ENCODE measurements at regions not wholly inside any gene's neighbourhood (a gene's known extent, or its start where the extent isn't known, plus 50 kb on each side); places are given as distances from the start of the nearest gene placed in this dataset.

DNA sequence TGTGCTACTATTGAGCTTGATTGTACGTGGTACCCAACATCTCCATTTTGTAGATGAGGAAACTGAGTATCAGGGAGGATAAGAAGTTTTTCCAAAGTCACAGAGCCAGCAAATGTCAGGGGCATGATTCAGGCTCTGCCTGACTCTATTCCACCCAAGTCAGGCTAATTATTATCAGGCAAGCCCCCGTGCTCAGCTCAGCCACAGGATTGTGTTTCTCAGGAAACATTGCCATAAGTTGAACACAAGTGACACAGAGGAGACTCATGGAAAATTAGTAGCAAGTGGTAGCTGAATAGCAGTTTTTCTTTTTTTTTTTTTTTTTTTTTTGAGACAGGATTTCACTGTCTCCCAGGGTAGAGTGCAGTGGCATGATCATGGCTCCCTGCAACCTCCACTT, 260.5 kb downstream of the C1D start:
- Mint-ChIP-seq H3K4me1 (no peaks in the 10 kb centered on the region), H3K36me3 (no peaks in the 10 kb centered on the region), H3K9me3 (peaks cover 4% of the 10 kb centered on the region), H3K27me3 (peaks cover 2% of the 10 kb centered on the region), H3K4me3 (no peak overlapping the region), H3K27ac (no peak overlapping the region)
- DNase-seq (ENCODE audit: low spot score in 2 of 2) (no peak), ATAC-seq (ENCODE audit: low read depth) (no peak)

- H3K36me3 Mint-ChIP-seq: peaks cover 3% of the 10 kb centered on the region
- peaks cover 7% of the 10 kb centered on the region for H3K9me3 Mint-ChIP-seq
- no peak for DNase-seq (ENCODE audit: low spot score in 2 of 2)
- H3K4me3 Mint-ChIP-seq: no peak overlapping the region
- no peaks in the 10 kb centered on the region for H3K4me1 Mint-ChIP-seq
- H3K27me3 Mint-ChIP-seq: peaks cover 4% of the 10 kb centered on the region
- no peak overlapping the region for H3K27ac Mint-ChIP-seq
- ATAC-seq (ENCODE audit: low read depth): no peak
These were observed 260.0 kb downstream of the C1D start for GRCh38 chr2:67802824-67803223.

GRCh38 chr2:67806816-67807215, 256.0 kb downstream of the C1D start:
- no peaks in the 10 kb centered on the region for H3K4me1 Mint-ChIP-seq
- peaks cover 12% of the 10 kb centered on the region for H3K27me3 Mint-ChIP-seq
- H3K9me3 Mint-ChIP-seq: peaks cover 14% of the 10 kb centered on the region
- ATAC-seq (ENCODE audit: low read depth) (no peak), DNase-seq (ENCODE audit: low spot score in 2 of 2) (no peak)
- peaks cover 5% of the 10 kb centered on the region for H3K36me3 Mint-ChIP-seq
- H3K4me3 Mint-ChIP-seq: no peak overlapping the region
- H3K27ac Mint-ChIP-seq: no peak overlapping the region

- no peak for ATAC-seq (ENCODE audit: low read depth)
- no peak overlapping the region for H3K4me3 Mint-ChIP-seq
These were observed 254.7 kb downstream of the C1D start for GRCh38 chr2:67808112-67808511.

DNA sequence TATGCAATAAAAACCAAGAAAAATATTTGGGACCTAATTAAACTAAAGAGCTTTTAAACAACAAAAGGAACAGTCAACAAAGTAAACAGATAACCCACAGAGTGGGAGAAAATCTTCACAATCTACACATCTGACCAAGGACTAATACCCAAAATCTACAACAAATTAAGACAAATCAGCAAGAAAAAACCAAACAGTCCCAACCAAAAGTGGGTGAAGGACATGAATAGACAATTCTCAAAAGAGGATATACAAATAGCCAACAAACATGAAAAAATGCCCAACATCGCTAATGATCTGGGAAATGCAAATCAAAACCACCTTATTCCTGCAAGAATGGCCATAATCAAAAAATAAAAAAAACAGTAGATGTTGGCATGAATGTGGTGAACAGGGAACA, 250.1 kb downstream of the C1D start:
- no peak overlapping the region for H3K4me3 Mint-ChIP-seq
- ATAC-seq (ENCODE audit: low read depth) (no peak), DNase-seq (ENCODE audit: low spot score in 2 of 2) (no peak)
- H3K27ac Mint-ChIP-seq: no peak overlapping the region
- peaks cover 13% of the 10 kb centered on the region for H3K9me3 Mint-ChIP-seq
- H3K27me3 Mint-ChIP-seq: peaks cover 10% of the 10 kb centered on the region
- H3K4me1 Mint-ChIP-seq: no peaks in the 10 kb centered on the region
- peaks cover 3% of the 10 kb centered on the region for H3K36me3 Mint-ChIP-seq

More at GRCh38 chr2:67808112-67808511, 254.7 kb downstream of the C1D start:
- H3K27ac Mint-ChIP-seq: no peak overlapping the region
- H3K36me3 Mint-ChIP-seq: peaks cover 5% of the 10 kb centered on the region
- no peak for DNase-seq (ENCODE audit: low spot score in 2 of 2)
- H3K9me3 Mint-ChIP-seq: peaks cover 16% of the 10 kb centered on the region
- peaks cover 12% of the 10 kb centered on the region for H3K27me3 Mint-ChIP-seq
- no peaks in the 10 kb centered on the region for H3K4me1 Mint-ChIP-seq

- DNase-seq (ENCODE audit: low spot score in 2 of 2): no peak
- H3K4me3 Mint-ChIP-seq: no peak overlapping the region
These were observed 239.1 kb downstream of the C1D start for GRCh38 chr2:67823726-67824125.

GRCh38 chr2:67824186-67824585, 238.6 kb downstream of the C1D start:
- DNase-seq (ENCODE audit: low spot score in 2 of 2) (no peak), ATAC-seq (ENCODE audit: low read depth) (no peak)
- Mint-ChIP-seq H3K9me3 (no peaks in the 10 kb centered on the region), H3K4me1 (peaks cover 16% of the 10 kb centered on the region), H3K36me3 (no peaks in the 10 kb centered on the region), H3K27ac (no peak overlapping the region), H3K4me3 (no peak overlapping the region), H3K27me3 (no peaks in the 10 kb centered on the region)

More at GRCh38 chr2:67823726-67824125, 239.1 kb downstream of the C1D start:
- Mint-ChIP-seq H3K9me3 (no peaks in the 10 kb centered on the region), H3K27ac (no peak overlapping the region), H3K36me3 (no peaks in the 10 kb centered on the region), H3K4me1 (peaks cover 16% of the 10 kb centered on the region), H3K27me3 (no peaks in the 10 kb centered on the region)
- ATAC-seq (ENCODE audit: low read depth): no peak

DNA sequence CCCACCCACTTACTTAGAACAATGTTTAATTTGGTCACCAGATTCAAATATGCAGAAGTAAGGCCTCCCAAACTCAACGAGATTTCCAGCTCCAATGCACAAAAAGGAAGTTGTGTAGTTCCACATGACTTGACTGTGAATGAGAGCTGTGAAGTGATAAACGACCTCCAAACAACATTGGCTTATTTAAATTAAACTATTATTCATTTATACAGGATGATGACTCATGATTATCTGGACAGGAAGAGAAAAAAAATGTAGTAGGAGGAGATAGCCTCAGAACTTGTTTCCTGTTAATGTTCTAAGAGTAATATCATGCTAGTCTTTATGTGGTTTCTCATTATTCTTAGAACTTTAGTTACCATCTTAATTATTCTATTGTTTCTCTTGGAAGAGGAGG, 237.3 kb downstream of the C1D start:
- Mint-ChIP-seq H3K27ac (no peak overlapping the region), H3K4me1 (peaks cover 16% of the 10 kb centered on the region), H3K36me3 (no peaks in the 10 kb centered on the region), H3K27me3 (no peaks in the 10 kb centered on the region), H3K9me3 (no peaks in the 10 kb centered on the region), H3K4me3 (peak overlapping the region; percentile 7)
- DNase-seq (ENCODE audit: low spot score in 2 of 2) (peak in 1 of 2 donors; percentile 5), ATAC-seq (ENCODE audit: low read depth) (peak; percentile 79)

- DNase-seq (ENCODE audit: low spot score in 2 of 2): no peak
- no peak overlapping the region for H3K4me3 Mint-ChIP-seq
- no peaks in the 10 kb centered on the region for H3K36me3 Mint-ChIP-seq
- no peaks in the 10 kb centered on the region for H3K9me3 Mint-ChIP-seq
- H3K27ac Mint-ChIP-seq: no peak overlapping the region
- peaks cover 3% of the 10 kb centered on the region for H3K27me3 Mint-ChIP-seq
- peaks cover 16% of the 10 kb centered on the region for H3K4me1 Mint-ChIP-seq
- ATAC-seq (ENCODE audit: low read depth): no peak
These were observed 234.7 kb downstream of the C1D start for GRCh38 chr2:67828066-67828465.

DNA sequence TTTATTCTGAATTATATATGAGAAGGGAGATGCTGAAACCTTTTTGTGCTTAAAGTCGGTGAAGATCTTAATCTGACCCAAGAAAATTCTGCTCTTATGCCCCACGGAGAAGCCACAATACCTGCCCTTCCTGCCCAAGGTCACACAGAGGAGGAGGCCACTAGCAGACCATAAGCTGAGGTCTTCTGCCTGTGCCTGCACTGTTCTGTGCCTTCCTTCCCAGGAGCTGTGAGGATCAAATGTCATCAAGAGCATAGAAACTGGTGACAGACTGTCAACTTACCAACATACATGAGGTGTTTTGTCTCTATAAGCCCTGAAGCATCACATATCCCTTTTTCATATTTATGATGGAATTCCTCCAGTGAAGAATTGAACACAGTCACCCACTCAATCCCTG, 233.3 kb downstream of the C1D start:
- H3K4me3 Mint-ChIP-seq: no peak overlapping the region
- ATAC-seq (ENCODE audit: low read depth): no peak
- no peaks in the 10 kb centered on the region for H3K9me3 Mint-ChIP-seq
- H3K36me3 Mint-ChIP-seq: no peaks in the 10 kb centered on the region
- H3K4me1 Mint-ChIP-seq: peaks cover 16% of the 10 kb centered on the region
- no peak for DNase-seq (ENCODE audit: low spot score in 2 of 2)
- peaks cover 3% of the 10 kb centered on the region for H3K27me3 Mint-ChIP-seq
- no peak overlapping the region for H3K27ac Mint-ChIP-seq

- no peak for DNase-seq (ENCODE audit: low spot score in 2 of 2)
- no peak overlapping the region for H3K27ac Mint-ChIP-seq
- H3K27me3 Mint-ChIP-seq: peaks cover 3% of the 10 kb centered on the region
- H3K4me3 Mint-ChIP-seq: no peak overlapping the region
- no peaks in the 10 kb centered on the region for H3K4me1 Mint-ChIP-seq
- H3K9me3 Mint-ChIP-seq: no peaks in the 10 kb centered on the region
- ATAC-seq (ENCODE audit: low read depth): no peak
- H3K36me3 Mint-ChIP-seq: no peaks in the 10 kb centered on the region
These were observed 229.2 kb downstream of the C1D start for GRCh38 chr2:67833632-67834031.

GRCh38 chr2:67834482-67834881, 228.3 kb downstream of the C1D start:
- Mint-ChIP-seq H3K27ac (no peak overlapping the region), H3K9me3 (no peaks in the 10 kb centered on the region), H3K36me3 (no peaks in the 10 kb centered on the region), H3K27me3 (peaks cover 3% of the 10 kb centered on the region), H3K4me3 (no peak overlapping the region), H3K4me1 (no peaks in the 10 kb centered on the region)
- DNase-seq (ENCODE audit: low spot score in 2 of 2): no peak
- no peak for ATAC-seq (ENCODE audit: low read depth)

GRCh38 chr2:67835266-67835665, 227.5 kb downstream of the C1D start:
- Mint-ChIP-seq H3K27ac (no peak overlapping the region), H3K4me3 (no peak overlapping the region), H3K27me3 (peaks cover 3% of the 10 kb centered on the region), H3K36me3 (no peaks in the 10 kb centered on the region), H3K4me1 (no peaks in the 10 kb centered on the region), H3K9me3 (no peaks in the 10 kb centered on the region)
- no peak for DNase-seq (ENCODE audit: low spot score in 2 of 2)
- ATAC-seq (ENCODE audit: low read depth): no peak

DNA sequence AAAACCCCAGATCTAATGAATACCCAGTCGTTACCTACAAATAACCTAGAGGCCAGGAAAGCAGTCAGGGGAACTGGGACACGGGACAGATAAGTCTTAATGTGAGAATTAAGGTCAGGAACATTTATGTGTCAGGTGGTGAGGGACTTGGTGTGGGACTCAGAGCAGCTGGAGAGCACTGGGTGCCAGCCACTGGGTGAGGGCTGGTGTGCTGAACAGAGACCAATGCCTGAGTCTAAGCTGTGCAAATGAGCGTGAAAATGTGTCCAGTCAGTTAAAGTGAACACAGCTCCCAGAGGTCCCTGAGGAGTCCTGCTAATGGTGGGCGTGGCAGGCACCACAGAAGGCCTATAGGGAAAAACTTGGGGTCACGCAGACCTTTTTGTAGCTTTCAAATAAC, 225.9 kb downstream of the C1D start:
- no peaks in the 10 kb centered on the region for H3K36me3 Mint-ChIP-seq
- no peak overlapping the region for H3K27ac Mint-ChIP-seq
- H3K27me3 Mint-ChIP-seq: peaks cover 2% of the 10 kb centered on the region
- no peaks in the 10 kb centered on the region for H3K4me1 Mint-ChIP-seq
- H3K9me3 Mint-ChIP-seq: no peaks in the 10 kb centered on the region
- ATAC-seq (ENCODE audit: low read depth): no peak
- H3K4me3 Mint-ChIP-seq: no peak overlapping the region
- DNase-seq (ENCODE audit: low spot score in 2 of 2): no peak

DNA sequence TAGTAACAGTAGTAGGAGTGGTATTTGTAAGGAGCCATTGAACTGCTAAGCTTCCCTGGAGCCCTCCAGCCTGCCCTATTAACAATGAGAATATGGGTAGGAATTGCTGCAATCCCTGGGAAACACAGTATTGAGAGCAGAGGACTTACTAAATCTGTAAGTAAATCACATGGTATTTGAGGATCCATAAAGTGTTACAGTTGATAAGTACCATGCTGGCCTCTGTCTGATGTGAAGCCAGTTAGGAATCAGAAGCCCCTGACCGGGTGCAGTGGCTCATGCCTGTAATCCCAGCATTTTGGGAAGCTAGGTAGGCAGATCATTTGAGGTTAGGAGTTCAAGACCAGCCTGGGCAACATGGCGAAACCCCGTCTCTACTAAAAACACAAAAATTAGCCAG, 224.6 kb downstream of the C1D start:
- Mint-ChIP-seq H3K36me3 (no peaks in the 10 kb centered on the region), H3K27ac (no peak overlapping the region), H3K4me1 (no peaks in the 10 kb centered on the region), H3K9me3 (no peaks in the 10 kb centered on the region), H3K27me3 (peaks cover 4% of the 10 kb centered on the region), H3K4me3 (no peak overlapping the region)
- DNase-seq (ENCODE audit: low spot score in 2 of 2): no peak
- ATAC-seq (ENCODE audit: low read depth): no peak
